ENCODE measurements at regions not wholly inside any gene's neighbourhood (a gene's known extent, or its start where the extent isn't known, plus 50 kb on each side); places are given as distances from the start of the nearest gene placed in this dataset.

DNA sequence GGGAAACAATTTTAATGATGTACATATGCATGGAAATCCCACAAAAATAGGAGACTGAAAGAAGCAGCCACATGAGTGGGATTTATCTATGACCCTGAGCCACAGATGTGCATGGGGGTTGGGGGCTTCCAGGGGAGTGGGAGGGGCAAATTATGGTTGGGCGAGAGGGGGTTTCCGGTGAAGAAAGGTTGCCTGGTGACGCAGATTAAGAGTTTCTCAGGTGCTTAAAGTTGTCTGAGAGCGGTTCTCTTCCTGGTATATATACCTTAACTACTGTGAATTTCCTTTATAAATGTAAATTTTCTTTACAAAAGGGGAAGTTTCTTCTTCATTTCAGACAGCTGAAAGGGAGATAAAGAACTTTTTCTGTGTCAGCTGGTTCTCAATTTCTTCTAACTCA, 273.6 kb upstream of the PITRM1 start:
- DNase-seq = no peak
- intact Hi-C loops (cut with DNase I) = no loop called here
- Histone ChIP-seq H3K4me1 (no peaks in the 10 kb centered on the region), H3K9me3 (no peaks in the 10 kb centered on the region), H3K4me3 (no peak overlapping the region), H3K36me3 (no peaks in the 10 kb centered on the region), H3K27me3 (no peaks in the 10 kb centered on the region), H3K27ac (no peak overlapping the region)
- no peak for ATAC-seq
- TF ChIP-seq CTCF (IDR thresholded peaks at IDR 0.05) = no peak

DNA sequence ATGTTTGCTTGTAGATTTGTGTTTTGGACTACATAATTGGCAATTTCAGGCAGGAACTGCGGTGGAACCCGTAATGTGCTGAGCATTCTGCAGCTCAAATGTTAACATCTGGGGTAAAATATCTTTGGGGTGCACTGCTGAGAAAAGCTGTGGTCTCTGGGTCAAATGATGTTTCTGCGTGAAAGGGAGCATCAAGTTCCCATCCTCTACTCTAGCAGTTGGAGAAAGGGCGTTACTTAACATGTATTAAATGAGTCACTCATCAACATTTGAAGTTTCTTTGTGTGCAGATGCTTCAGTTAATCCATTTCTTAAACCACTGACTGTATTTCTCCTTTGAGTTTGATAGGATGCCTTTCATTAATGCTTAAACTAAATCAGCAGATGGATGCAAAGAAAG, 273.1 kb upstream of the PITRM1 start:
- Histone ChIP-seq H3K36me3 (no peaks in the 10 kb centered on the region), H3K27me3 (no peaks in the 10 kb centered on the region), H3K4me1 (no peaks in the 10 kb centered on the region), H3K9me3 (no peaks in the 10 kb centered on the region), H3K4me3 (no peak overlapping the region), H3K27ac (no peak overlapping the region)
- DNase-seq (no peak), ATAC-seq (no peak)
- intact Hi-C loops (cut with DNase I) = no loop called here
- no peak for TF ChIP-seq CTCF (IDR thresholded peaks at IDR 0.05)

GRCh38 chr10:3442451-3442990, 269.9 kb upstream of the PITRM1 start:
- intact Hi-C loops (cut with DNase I) = no loop called here
- H3K4me1 ChIP-seq = no peaks in the 10 kb centered on the region
- H3K27ac ChIP-seq = no peak overlapping the region
- ATAC-seq = no peak
- peaks cover 0 to 6% of the 10 kb centered on the region in 2 donors for H3K9me3 ChIP-seq
- no peak overlapping the region for H3K4me3 ChIP-seq
- no peaks in the 10 kb centered on the region for H3K27me3 ChIP-seq
- TF ChIP-seq CTCF (IDR thresholded peaks at IDR 0.05) = no peak
- no peaks in the 10 kb centered on the region for H3K36me3 ChIP-seq
- no peak for DNase-seq

- no peak for TF ChIP-seq CTCF (IDR thresholded peaks at IDR 0.05)
- intact Hi-C loops (cut with DNase I) = no loop called here
- Histone ChIP-seq H3K4me1 (no peaks in the 10 kb centered on the region), H3K4me3 (no peak overlapping the region), H3K27me3 (no peaks in the 10 kb centered on the region), H3K9me3 (peaks cover 0 to 6% of the 10 kb centered on the region in 2 donors), H3K36me3 (no peaks in the 10 kb centered on the region), H3K27ac (no peak overlapping the region)
- ATAC-seq (no peak), DNase-seq (no peak)
Measured at GRCh38 chr10:3439183-3439582, 266.6 kb upstream of the PITRM1 start.

DNA sequence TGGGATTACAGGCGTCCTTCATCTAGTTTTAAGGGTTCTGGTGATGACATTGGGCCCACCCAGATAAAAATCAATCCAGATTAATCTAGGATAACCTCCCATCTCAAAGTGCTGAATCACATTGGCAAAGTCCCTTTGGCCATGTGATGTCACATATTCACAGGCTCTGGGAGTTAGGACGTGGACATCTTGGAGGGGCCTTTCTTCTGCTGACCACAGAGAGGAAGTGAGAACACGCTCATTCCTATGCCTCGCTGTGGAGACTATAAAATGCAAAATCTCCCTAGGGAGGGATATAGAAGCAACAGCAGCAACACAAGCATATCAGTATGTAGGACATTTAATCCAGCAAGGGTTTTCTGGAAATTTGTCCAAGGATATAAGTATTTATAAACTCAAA, 266.0 kb upstream of the PITRM1 start:
- intact Hi-C loops (cut with DNase I) = no loop called here
- H3K27ac ChIP-seq = no peak overlapping the region
- no peaks in the 10 kb centered on the region for H3K27me3 ChIP-seq
- peaks cover 0 to 6% of the 10 kb centered on the region in 2 donors for H3K9me3 ChIP-seq
- H3K4me1 ChIP-seq = no peaks in the 10 kb centered on the region
- TF ChIP-seq CTCF (IDR thresholded peaks at IDR 0.05) = no peak
- ATAC-seq = peak; percentile 26
- no peaks in the 10 kb centered on the region for H3K36me3 ChIP-seq
- DNase-seq = no peak
- no peak overlapping the region for H3K4me3 ChIP-seq
